Aorta (tissue), 5 donors: ENCODE measurements at regions not wholly inside any gene's neighbourhood (a gene's known extent, or its start where the extent isn't known, plus 50 kb on each side); places are given as distances from the start of the nearest gene placed in this dataset.

Experiments
- ATAC-seq: fragments of 200-7000 bp; cut with Tn5 transposase; one replicate; pipeline ENCODE4 v1.9.1; 2022; ENCODE audit warnings: moderate library complexity; ENCODE audit not compliant: low FRiP score
- DNase-seq, 2 donors: peaks; one replicate each; pipeline ENCODE4 v3.0.0-alpha.2; 2020
- H3K27ac ChIP-seq, 2 donors: one replicate each; pipeline ENCODE4 v1.5.1; 2013; ENCODE audit warnings: low read length in 2 of 2, mild to moderate bottlenecking in 2 of 2, moderate library complexity in 2 of 2, control low read depth in 1 of 2, inconsistent platforms in 1 of 2, low read depth in 1 of 2
- H3K27me3 ChIP-seq, 2 donors: one replicate each; pipeline ENCODE4 v1.6.1; 2013; ENCODE audit warnings: control low read depth in 1 of 2, low read length in 1 of 2, mild to moderate bottlenecking in 1 of 2, moderate library complexity in 1 of 2; ENCODE audit not compliant: insufficient read depth in 2 of 2, control insufficient read depth in 1 of 2
- H3K36me3 ChIP-seq, 2 donors: one replicate each; pipeline ENCODE4 v1.6.1; 2013; ENCODE audit warnings: control low read depth in 1 of 2, low read length in 1 of 2, mild to moderate bottlenecking in 1 of 2; ENCODE audit not compliant: insufficient read depth in 2 of 2, control insufficient read depth in 1 of 2
- H3K4me1 ChIP-seq, 2 donors: one replicate each; pipeline ENCODE4 v1.6.1; 2013; ENCODE audit warnings: low read length in 2 of 2, control low read depth in 1 of 2, mild to moderate bottlenecking in 1 of 2, moderate library complexity in 1 of 2; ENCODE audit not compliant: insufficient read depth in 2 of 2, control insufficient read depth in 1 of 2
- H3K4me3 ChIP-seq, 2 donors: one replicate each; pipeline ENCODE4 v1.5.1; 2013; ENCODE audit warnings: low read length in 2 of 2, control low read depth in 1 of 2, mild to moderate bottlenecking in 1 of 2
- H3K9me3 ChIP-seq: one replicate; pipeline ENCODE4 v1.6.1; 2013; ENCODE audit warnings: mild to moderate bottlenecking, low read length; ENCODE audit not compliant: control insufficient read depth
- WGBS, 2 donors: extraction: QIAGEN DNeasy Blood & Tissue Kit; methylation state at CpG; one replicate each; pipeline ENCODE4 v1.1.7; 2013; 5-methylcytosine and 5-hydroxymethylcytosine counted together
- intact Hi-C, 2 donors: fragments of 100-400 bp; cut with DNase I; formaldehyde crosslinking; loops; one replicate each; pipeline versions ENCODE4 v1.14.2 to v1.15.0; 2022
- donor health status: healthy with polysubstance abuse.
- donor health status: Bipolar disorder and iron deficiency.
- donor health status: DM: no; HTN: no; CAD: no.
- donor health status: DM: no; HTN: no; CAD: no.
- donor health status: DM: yes; HTN: yes; CAD: no.

- Histone ChIP-seq H3K27me3 (no peaks in the 10 kb centered on the region), H3K4me3 (no peak overlapping the region), H3K4me1 (no peaks in the 10 kb centered on the region), H3K27ac (no peak overlapping the region), H3K36me3 (no peaks in the 10 kb centered on the region), H3K9me3 (no peaks in the 10 kb centered on the region)
- WGBS, 2 donors = 77 to 81% methylated on average over 6 of the region's 6 CpGs
- intact Hi-C loops = no loop called here
- no peak for DNase-seq
- ATAC-seq = no peak
These were observed 209.2 kb downstream of the CTTN start for GRCh38 chr11:70607561-70607960.

- DNase-seq (peak in 1 of 2 donors; percentile 33), ATAC-seq (no peak)
- Histone ChIP-seq H3K27me3 (no peaks in the 10 kb centered on the region), H3K4me1 (no peaks in the 10 kb centered on the region), H3K4me3 (no peak overlapping the region), H3K9me3 (peaks cover under 1% of the 10 kb centered on the region), H3K36me3 (no peaks in the 10 kb centered on the region), H3K27ac (no peak overlapping the region)
- 20 to 32% methylated on average over 30 to 35 of the region's 35 CpGs for WGBS, 2 donors
- intact Hi-C loops = no loop called here
These were observed 210.5 kb downstream of the CTTN start for GRCh38 chr11:70608568-70609470.

- Histone ChIP-seq H3K4me3 (no peak overlapping the region), H3K36me3 (no peaks in the 10 kb centered on the region), H3K27ac (no peak overlapping the region), H3K4me1 (no peaks in the 10 kb centered on the region), H3K9me3 (peaks cover 11% of the 10 kb centered on the region), H3K27me3 (no peaks in the 10 kb centered on the region)
- intact Hi-C loops = no loop called here
- WGBS, 2 donors = 12 to 17% methylated on average over 22 of the region's 22 CpGs
- ATAC-seq = no peak
- peak in 1 of 2 donors; percentile 35 for DNase-seq
These were observed 212.5 kb downstream of the CTTN start for GRCh38 chr11:70610566-70611565.

GRCh38 chr11:70611821-70612220 is 213.5 kb downstream of the CTTN start:
- Histone ChIP-seq H3K4me1 (no peaks in the 10 kb centered on the region), H3K4me3 (no peak overlapping the region), H3K36me3 (no peaks in the 10 kb centered on the region), H3K27ac (no peak overlapping the region), H3K9me3 (peaks cover 12% of the 10 kb centered on the region), H3K27me3 (no peaks in the 10 kb centered on the region)
- intact Hi-C loops = no loop called here
- ATAC-seq = no peak
- peak in 1 of 2 donors; percentile 38 for DNase-seq
- 12 to 18% methylated on average over 14 of the region's 14 CpGs for WGBS, 2 donors

GRCh38 chr11:70612459-70613141 is 214.3 kb downstream of the CTTN start:
- DNase-seq (peak in 1 of 2 donors; percentile 11), ATAC-seq (no peak)
- no peaks in the 10 kb centered on the region for H3K4me1 ChIP-seq
- no peaks in the 10 kb centered on the region for H3K36me3 ChIP-seq
- H3K27ac ChIP-seq = no peak overlapping the region
- no peak overlapping the region for H3K4me3 ChIP-seq
- intact Hi-C loops = no loop called here
- 69% methylated on average over 24 of the region's 24 CpGs for WGBS, 2 donors
- no peaks in the 10 kb centered on the region for H3K27me3 ChIP-seq
- H3K9me3 ChIP-seq = peaks cover 14% of the 10 kb centered on the region

GRCh38 chr11:70614034-70614681 is 215.8 kb downstream of the CTTN start:
- H3K27me3 ChIP-seq = no peaks in the 10 kb centered on the region

GRCh38 chr11:70615036-70615875 is 216.9 kb downstream of the CTTN start:
- H3K36me3 ChIP-seq = no peaks in the 10 kb centered on the region
- H3K27ac ChIP-seq = no peak overlapping the region
- 93 to 95% methylated on average over 18 of the region's 18 CpGs for WGBS, 2 donors
- no peak overlapping the region for H3K4me3 ChIP-seq
- no peaks in the 10 kb centered on the region for H3K27me3 ChIP-seq
- ATAC-seq = no peak
- peaks cover 14% of the 10 kb centered on the region for H3K9me3 ChIP-seq
- intact Hi-C loops = no loop called here
- DNase-seq = no peak
- no peaks in the 10 kb centered on the region for H3K4me1 ChIP-seq

More at GRCh38 chr11:70614034-70614681, 215.8 kb downstream of the CTTN start:
- Histone ChIP-seq H3K9me3 (peaks cover 14% of the 10 kb centered on the region), H3K4me1 (no peaks in the 10 kb centered on the region), H3K27ac (no peak overlapping the region), H3K36me3 (no peaks in the 10 kb centered on the region), H3K4me3 (no peak overlapping the region)
- ATAC-seq (no peak), DNase-seq (no peak)
- 77 to 85% methylated on average over 7 of the region's 7 CpGs for WGBS, 2 donors
- intact Hi-C loops = no loop called here
